SK-N-SH (cell line): ENCODE measurements at regions not wholly inside any gene's neighbourhood (a gene's known extent, or its start where the extent isn't known, plus 50 kb on each side); places are given as distances from the start of the nearest gene placed in this dataset.
A peak's percentile ranks its signal among the peaks of the same experiment; 100 is the strongest.

Source experiments
- CTCF ChIA-PET: fragments of 300-600, 350-600 bp; formaldehyde crosslinking; extraction: SDS; loops from one replicate; lab custom pipeline; 2021; lab: Yijun Ruan, JAX
- POLR2A ChIA-PET: fragments of 350-600 bp; sonication (Branson Sonifier 250); formaldehyde crosslinking; extraction: SDS; loops from one replicate; lab custom pipeline; 2020; ENCODE audit warnings: antibody characterized with exemption, inconsistent platforms; lab: Yijun Ruan, JAX
- DNase-seq: peaks from one replicate; pipeline ENCODE4 v3.0.0; 2012
- H2AFZ ChIP-seq: fragments of 200-600 bp; sonication (generic); 2 replicates; pipeline ENCODE4 v1.8.1; 2016; ENCODE audit warnings: antibody characterized with exemption, mild to moderate bottlenecking, low read depth
- H3F3A ChIP-seq: fragments of 200-600 bp; sonication (generic); replicated peaks from 2 replicates; pipeline ENCODE3; 2016; ENCODE audit warnings: antibody characterized with exemption, mild to moderate bottlenecking; ENCODE audit not compliant: insufficient read depth
- H3K27ac ChIP-seq, 2 experiments: fragments of 200-500 bp in 1 of 2; fragments of 200-600 bp in 1 of 2; sonication (Bioruptor generic) in 1 of 2; sonication (generic), shearing (Covaris generic) in 1 of 2; 2 replicates each; pipeline versions ENCODE4 v1.5.1 to v1.6.1; 2014 to 2016; ENCODE audit warnings: low read depth in 2 of 2, inconsistent platforms in 1 of 2, low read length in 1 of 2, mild to moderate bottlenecking in 1 of 2, mixed read lengths in 1 of 2
- H3K27me3 ChIP-seq: fragments of 200-600 bp; sonication (generic), shearing (Covaris generic); 2 replicates; pipeline ENCODE4 v1.6.1; 2016; ENCODE audit warnings: mixed run types; ENCODE audit not compliant: insufficient read depth
- H3K36me3 ChIP-seq, 2 experiments: fragments of 200-500 bp in 1 of 2; fragments of 200-600 bp in 1 of 2; sonication (Bioruptor generic) in 1 of 2; sonication (generic) in 1 of 2; replicated peaks in 1 of 2; 2 replicates each; pipeline versions ENCODE3 to v1.5.1; 2014 to 2016; ENCODE audit warnings: low read length in 1 of 2, mild to moderate bottlenecking in 1 of 2; ENCODE audit not compliant: insufficient read depth in 2 of 2, control insufficient read depth in 1 of 2
- H3K4me1 ChIP-seq, 2 experiments: fragments of 200-500 bp in 1 of 2; fragments of 200-600 bp in 1 of 2; sonication (Bioruptor generic) in 1 of 2; sonication (generic), shearing (Covaris generic) in 1 of 2; 2 replicates each; pipeline versions ENCODE4 v1.5.1 to v1.6.1; 2014 to 2016; ENCODE audit warnings: low read depth in 1 of 2, low read length in 1 of 2, mixed run types in 1 of 2; ENCODE audit not compliant: insufficient read depth in 2 of 2, control insufficient read depth in 1 of 2
- H3K4me2 ChIP-seq: fragments of 200-600 bp; sonication (generic), shearing (Covaris generic); 2 replicates; pipeline ENCODE4 v1.6.1; 2017; ENCODE audit warnings: mixed run types
- H3K4me3 ChIP-seq, 2 experiments: fragments of 200-500 bp in 1 of 2; fragments of 200-600 bp in 1 of 2; sonication (Bioruptor generic) in 1 of 2; sonication (generic), shearing (Covaris generic) in 1 of 2; 2 replicates each; pipeline versions ENCODE4 v1.5.1 to v1.8.1; 2014 to 2016; ENCODE audit warnings: low read depth in 2 of 2, inconsistent platforms in 1 of 2, low read length in 1 of 2, mild to moderate bottlenecking in 1 of 2, mixed read lengths in 1 of 2, moderate library complexity in 1 of 2
- H3K79me2 ChIP-seq: fragments of 200-600 bp; sonication (generic); 2 replicates; pipeline ENCODE4 v1.8.1; 2017; ENCODE audit warnings: mild to moderate bottlenecking; ENCODE audit not compliant: insufficient read depth
- H3K9ac ChIP-seq: fragments of 200-600 bp; sonication (generic); 2 replicates; pipeline ENCODE4 v1.6.1; 2017; ENCODE audit warnings: mixed run types
- H3K9me2 ChIP-seq: fragments of 200-600 bp; sonication (generic); 2 replicates; pipeline ENCODE4 v1.6.1; 2017; ENCODE audit warnings: mixed run types
- H3K9me3 ChIP-seq: fragments of 200-600 bp; sonication (generic); 2 replicates; pipeline ENCODE4 v1.6.1; 2017; ENCODE audit warnings: mixed run types, mild to moderate bottlenecking, moderate library complexity
- H4K20me1 ChIP-seq: fragments of 200-600 bp; sonication (generic); 2 replicates; pipeline ENCODE4 v1.6.1; 2017; ENCODE audit warnings: mild to moderate bottlenecking, mixed run types; ENCODE audit not compliant: insufficient read depth
- ELF1 ChIP-seq: IDR thresholded peaks from 2 replicates; pipeline ENCODE4 v1.4.0; 2012
- EP300 ChIP-seq, 2 experiments: IDR thresholded peaks; 2 replicates each; pipeline versions ENCODE4 v1.4.0 to v1.6.1; 2012; ENCODE audit warnings: borderline replicate concordance in 1 of 2, low read depth in 1 of 2, low read length in 1 of 2
- EZH2phosphoT487 ChIP-seq: fragments of 200-600 bp; sonication (generic); IDR thresholded peaks from 2 replicates; pipeline ENCODE4 v1.6.1; 2017; ENCODE audit warnings: low read depth, mixed run types, mild to moderate bottlenecking, antibody characterized with exemption, moderate library complexity, borderline replicate concordance
- JUND ChIP-seq: IDR thresholded peaks from 2 replicates; pipeline ENCODE4 v1.4.0; 2012
- MEF2A ChIP-seq: IDR thresholded peaks from 2 replicates; pipeline ENCODE4 v1.4.0; 2012; ENCODE audit warnings: low read depth, borderline replicate concordance
- RCOR1 ChIP-seq: fragments of 150-350 bp; IDR thresholded peaks from 2 replicates; pipeline ENCODE4 v1.6.1; 2017; ENCODE audit warnings: antibody characterized with exemption, low read length
- TCF12 ChIP-seq: IDR thresholded peaks from 2 replicates; pipeline ENCODE4 v1.4.0; 2012
- TEAD4 ChIP-seq: IDR thresholded peaks from 2 replicates; pipeline ENCODE4 v1.4.0; 2012; ENCODE audit warnings: mild to moderate bottlenecking, borderline replicate concordance; ENCODE audit not compliant: insufficient read depth
- WGBS: methylation state at CpG from one replicate; pipeline ENCODE4 v1.1.6; 2017; ENCODE audit warnings: low lambda C conversion rate; 5-methylcytosine and 5-hydroxymethylcytosine counted together
- TF ChIP-seq, protein P1 (sequence below): IDR thresholded peaks from 2 replicates; pipeline ENCODE4 v1.6.1; 2012; ENCODE audit warnings: mild to moderate bottlenecking, low read depth, low read length, moderate library complexity

DNA sequence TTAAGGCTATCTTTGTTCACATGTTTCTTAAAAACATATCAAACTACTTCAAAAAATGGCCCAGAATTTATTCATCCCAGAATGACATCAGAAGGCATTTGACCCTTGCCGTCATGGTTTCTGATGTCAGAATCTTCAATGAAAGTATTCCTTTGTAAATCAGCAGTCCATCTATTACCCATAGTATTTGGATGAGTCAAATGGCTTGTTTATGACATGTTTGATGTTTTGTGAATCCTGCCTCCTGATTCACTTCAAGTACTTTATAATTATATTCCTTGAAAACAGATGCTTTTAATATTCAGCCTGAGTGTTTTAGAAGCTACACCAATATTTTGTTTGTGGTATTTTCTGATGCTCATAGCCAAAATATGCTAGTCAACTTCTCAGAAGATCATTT, 200.8 kb upstream of the MEF2C start:
- WGBS: 63% methylated on average over 1 of the region's 1 CpG

GRCh38 chr5:89081360-89081759, 198.4 kb upstream of the MEF2C start:
- no peaks in the 10 kb centered on the region for H3K36me3 ChIP-seq
- H3K9me3 ChIP-seq: no peaks in the 10 kb centered on the region
- TF ChIP-seq MEF2A (no peak), RCOR1 (no peak)
- TF ChIP-seq, protein P1, sequence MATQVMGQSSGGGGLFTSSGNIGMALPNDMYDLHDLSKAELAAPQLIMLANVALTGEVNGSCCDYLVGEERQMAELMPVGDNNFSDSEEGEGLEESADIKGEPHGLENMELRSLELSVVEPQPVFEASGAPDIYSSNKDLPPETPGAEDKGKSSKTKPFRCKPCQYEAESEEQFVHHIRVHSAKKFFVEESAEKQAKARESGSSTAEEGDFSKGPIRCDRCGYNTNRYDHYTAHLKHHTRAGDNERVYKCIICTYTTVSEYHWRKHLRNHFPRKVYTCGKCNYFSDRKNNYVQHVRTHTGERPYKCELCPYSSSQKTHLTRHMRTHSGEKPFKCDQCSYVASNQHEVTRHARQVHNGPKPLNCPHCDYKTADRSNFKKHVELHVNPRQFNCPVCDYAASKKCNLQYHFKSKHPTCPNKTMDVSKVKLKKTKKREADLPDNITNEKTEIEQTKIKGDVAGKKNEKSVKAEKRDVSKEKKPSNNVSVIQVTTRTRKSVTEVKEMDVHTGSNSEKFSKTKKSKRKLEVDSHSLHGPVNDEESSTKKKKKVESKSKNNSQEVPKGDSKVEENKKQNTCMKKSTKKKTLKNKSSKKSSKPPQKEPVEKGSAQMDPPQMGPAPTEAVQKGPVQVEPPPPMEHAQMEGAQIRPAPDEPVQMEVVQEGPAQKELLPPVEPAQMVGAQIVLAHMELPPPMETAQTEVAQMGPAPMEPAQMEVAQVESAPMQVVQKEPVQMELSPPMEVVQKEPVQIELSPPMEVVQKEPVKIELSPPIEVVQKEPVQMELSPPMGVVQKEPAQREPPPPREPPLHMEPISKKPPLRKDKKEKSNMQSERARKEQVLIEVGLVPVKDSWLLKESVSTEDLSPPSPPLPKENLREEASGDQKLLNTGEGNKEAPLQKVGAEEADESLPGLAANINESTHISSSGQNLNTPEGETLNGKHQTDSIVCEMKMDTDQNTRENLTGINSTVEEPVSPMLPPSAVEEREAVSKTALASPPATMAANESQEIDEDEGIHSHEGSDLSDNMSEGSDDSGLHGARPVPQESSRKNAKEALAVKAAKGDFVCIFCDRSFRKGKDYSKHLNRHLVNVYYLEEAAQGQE: no peak
- H3K4me3 ChIP-seq: no peak overlapping the region
- H3K27ac ChIP-seq: no peak overlapping the region
- POLR2A ChIA-PET: no interaction called here
- H3K9ac ChIP-seq: no peak overlapping the region
- CTCF ChIA-PET: no interaction called here
- no peaks in the 10 kb centered on the region for H4K20me1 ChIP-seq
- no peak overlapping the region for H2AFZ ChIP-seq
- H3K4me1 ChIP-seq: no peaks in the 10 kb centered on the region; a peak in 1 of 4 replicates
- H3K9me2 ChIP-seq: no peaks in the 10 kb centered on the region
- no peak for DNase-seq
- H3K4me2 ChIP-seq: no peak overlapping the region
- H3K27me3 ChIP-seq: no peaks in the 10 kb centered on the region
- WGBS: 77% methylated on average over 2 of the region's 2 CpGs
- H3K79me2 ChIP-seq: no peaks in the 10 kb centered on the region
- H3F3A ChIP-seq: no peaks in the 10 kb centered on the region

More for the DNA sequence above, 200.8 kb upstream of the MEF2C start:
- H3K4me3 ChIP-seq: no peak overlapping the region
- ChIA-PET CTCF (interaction anchor here (0.6 to 1.3 kb wide), 2 partner anchors 10 to 1105 kb away, joined by 3 read pairs; no protein-coding TSS in a partner anchor), POLR2A (no interaction called here)
- TF ChIP-seq JUND (peak; percentile 46; the same call in 1 of the 2 replicates), EP300 (IDR thresholded peaks at IDR 0.05; ENCODE audit: borderline replicate concordance in 1 of 2, low read depth in 1 of 2, low read length in 1 of 2) (0 out of 4 replicates have a peak, but pooled peaks of 1 of the 2 experiments have one; percentile 8), ELF1 (no peak), TEAD4 (no peak), EZH2phosphoT487 (no peak), TCF12 (peak; percentile 37)
- H4K20me1 ChIP-seq: no peaks in the 10 kb centered on the region
- no peaks in the 10 kb centered on the region for H3K36me3 ChIP-seq
- no peak overlapping the region for H3K9ac ChIP-seq
- H3K27ac ChIP-seq: no peak overlapping the region
- no peaks in the 10 kb centered on the region for H3K27me3 ChIP-seq
- H2AFZ ChIP-seq: no peak overlapping the region
- H3K9me3 ChIP-seq: no peaks in the 10 kb centered on the region
- no peaks in the 10 kb centered on the region for H3F3A ChIP-seq
- no peak for DNase-seq
- no peaks in the 10 kb centered on the region for H3K9me2 ChIP-seq
- H3K79me2 ChIP-seq: no peaks in the 10 kb centered on the region
- H3K4me1 ChIP-seq: no peaks in the 10 kb centered on the region; a peak in 2 of 4 replicates
- H3K4me2 ChIP-seq: no peak overlapping the region
